DMS153 treated with DMSO at 0.1 percent for 48 hours (cell line): ENCODE measurements at regions not wholly inside any gene's neighbourhood (a gene's known extent, or its start where the extent isn't known, plus 50 kb on each side); places are given as distances from the start of the nearest gene placed in this dataset.
"Not testable (repeated sequence)": the region's sequence is repeated elsewhere in the genome, so short reads cannot be mapped to it uniquely, and the experiment has no call there.

Source experiments
- DNase-seq: peaks from one replicate; lab custom pipeline; 2025; ENCODE audit not compliant: unreplicated experiment; lab: John Stamatoyannopoulos, UW

DNA sequence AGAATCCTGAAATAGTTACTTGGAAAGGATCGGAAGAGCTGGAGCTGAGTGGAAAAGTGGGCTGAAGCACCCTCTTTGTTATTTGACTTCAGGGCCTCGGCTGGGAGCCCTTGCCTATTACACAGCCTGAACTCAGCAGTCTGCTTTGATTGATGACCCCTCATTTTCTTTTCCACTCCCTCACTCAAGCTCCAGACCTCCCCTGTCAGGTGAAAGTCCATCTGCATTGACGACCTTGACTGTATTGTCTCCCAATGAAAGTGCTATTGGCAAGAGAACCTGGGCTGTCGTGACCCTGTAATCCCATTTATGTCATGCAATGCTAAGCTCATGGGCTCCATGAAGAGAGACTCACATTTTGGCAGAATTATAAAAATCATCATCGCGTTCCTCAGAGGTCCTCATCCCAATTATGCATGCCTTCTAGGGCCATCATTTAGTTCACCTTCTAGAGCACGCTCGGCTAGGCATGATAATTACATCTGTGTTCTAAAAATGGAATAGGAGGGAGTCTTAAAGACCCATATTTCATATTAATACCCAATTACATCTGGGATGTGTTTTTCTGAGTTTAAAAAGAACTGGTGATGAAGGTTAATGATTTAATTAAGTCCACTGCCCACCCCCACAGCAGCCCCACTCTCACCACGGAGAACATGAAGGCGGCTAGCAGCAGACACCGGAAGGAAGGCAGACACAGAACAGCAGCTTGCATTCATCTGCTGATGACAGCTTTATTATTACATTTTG is 472.5 kb downstream of the PID1 start:
- DNase-seq = no peak

DNA sequence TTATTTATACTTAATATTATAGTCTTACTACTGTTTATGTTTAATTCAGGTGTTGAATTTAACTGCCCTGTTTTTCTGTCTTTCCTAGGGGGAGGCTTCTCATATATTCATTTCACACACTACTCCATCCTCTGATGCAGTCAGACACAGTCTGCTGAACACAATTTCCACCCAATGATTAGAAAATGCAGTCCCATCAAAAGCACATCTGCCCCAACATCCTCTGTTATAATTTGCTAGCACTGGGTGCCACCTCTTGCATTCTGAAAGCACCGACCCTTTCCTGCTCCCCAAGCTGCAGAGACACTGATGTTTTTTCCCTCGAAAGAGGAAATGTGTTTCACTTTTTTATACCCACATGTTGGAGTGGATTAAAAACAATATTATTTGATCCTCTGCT is 474.7 kb downstream of the PID1 start:
- DNase-seq = no peak

GRCh38 chr2:228793116-228793515 is 478.0 kb downstream of the PID1 start:
- DNase-seq = no peak

DNA sequence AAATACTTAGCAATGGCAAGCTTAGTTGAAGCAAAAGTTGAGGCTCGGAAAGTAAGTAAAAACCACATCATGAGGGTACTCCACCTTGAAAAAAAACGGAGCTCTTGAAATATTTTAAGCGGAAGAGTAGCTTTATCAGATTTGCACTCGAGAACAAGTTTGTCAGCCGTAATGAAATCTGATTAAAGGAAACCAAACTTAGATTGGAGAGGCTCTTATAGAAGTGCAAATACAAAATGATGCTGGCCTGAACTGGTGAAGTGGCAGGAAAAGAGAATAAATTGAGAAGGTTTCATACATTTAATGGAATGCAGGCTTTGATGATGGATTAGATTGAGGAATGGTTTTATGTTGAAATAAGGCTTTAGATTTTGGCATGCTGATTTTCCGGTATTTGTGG is 484.2 kb downstream of the PID1 start:
- no peak for DNase-seq

DNA sequence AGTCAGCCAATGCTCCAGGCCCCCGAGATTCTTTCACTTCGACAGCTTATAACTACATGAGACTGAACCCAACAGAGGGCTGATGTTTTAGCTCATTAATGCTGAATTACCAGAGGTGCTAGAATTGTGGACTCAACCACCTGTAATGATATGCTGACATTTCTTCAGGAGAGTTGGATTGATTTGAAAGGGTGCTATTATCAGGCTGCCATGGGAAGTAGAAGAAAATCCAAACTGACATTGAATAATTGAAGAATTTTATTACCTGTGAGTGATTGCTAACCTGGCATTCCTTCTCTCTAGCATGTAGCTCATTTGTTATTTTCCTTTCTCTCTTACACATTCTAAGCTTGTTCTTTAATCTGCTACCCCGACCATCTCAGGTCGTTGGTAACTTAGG is 488.8 kb downstream of the PID1 start:
- DNase-seq = no peak

DNA sequence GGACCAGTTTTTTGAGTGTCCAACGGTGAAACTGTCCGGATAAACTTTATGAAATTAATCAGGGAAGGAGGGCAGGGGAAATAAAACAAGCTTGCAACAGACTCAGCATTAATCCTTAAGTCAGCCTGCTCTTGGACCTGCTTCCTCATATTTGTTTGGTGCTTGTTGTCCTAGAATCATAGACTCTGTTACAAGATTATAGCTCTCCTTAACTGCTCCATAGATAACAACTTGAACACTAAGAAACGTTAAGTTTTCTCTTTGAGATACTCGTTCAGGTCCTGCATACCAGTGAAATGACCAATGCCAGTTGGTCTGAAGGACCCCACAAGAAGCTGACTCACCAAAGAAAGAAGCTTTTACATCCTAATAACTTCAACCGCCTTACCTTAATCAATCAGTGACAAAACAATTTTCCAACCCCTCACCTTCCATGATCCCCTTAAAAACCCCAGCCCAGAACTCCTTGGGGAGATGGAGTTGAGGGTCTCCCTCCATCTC is 493.2 kb downstream of the PID1 start:
- DNase-seq = no peak

DNA sequence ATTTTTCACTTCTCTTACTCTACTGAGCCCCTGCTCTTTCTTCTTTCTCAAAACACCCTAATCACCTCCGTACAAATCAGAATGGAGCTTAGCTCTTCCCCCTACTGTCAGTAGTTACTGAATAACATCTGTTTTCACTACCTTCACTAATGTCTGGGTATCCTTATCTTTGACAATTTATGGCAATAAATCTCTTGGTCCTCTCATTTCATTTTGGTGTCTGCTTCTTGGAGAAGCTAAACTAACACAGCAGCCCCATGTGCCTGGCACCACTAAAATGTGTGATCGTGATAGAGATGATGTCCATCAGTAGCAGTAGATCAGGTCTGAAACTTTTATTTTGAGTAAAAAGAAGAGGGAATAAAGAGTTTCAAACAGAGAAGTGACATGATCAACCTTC is 496.5 kb downstream of the PID1 start:
- no peak for DNase-seq

DNA sequence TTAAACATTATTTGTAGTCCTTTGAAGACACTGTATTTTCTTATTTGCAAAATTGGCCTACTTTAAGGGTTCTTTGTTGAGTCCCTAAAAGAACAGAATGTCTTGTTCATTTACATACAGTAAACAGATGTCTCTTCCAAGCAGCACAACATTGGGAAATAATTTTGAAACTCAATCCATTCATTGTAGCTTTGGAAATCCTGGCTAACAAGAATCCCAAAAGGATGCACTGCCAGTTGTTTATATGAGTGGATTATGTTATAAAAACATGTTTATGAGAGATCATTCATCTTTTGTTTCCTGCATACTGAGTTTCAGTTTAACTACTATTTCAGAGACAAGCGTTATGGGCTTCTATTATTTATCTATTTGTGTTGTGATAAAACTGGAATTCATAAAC is 499.3 kb downstream of the PID1 start:
- no peak for DNase-seq

DNA sequence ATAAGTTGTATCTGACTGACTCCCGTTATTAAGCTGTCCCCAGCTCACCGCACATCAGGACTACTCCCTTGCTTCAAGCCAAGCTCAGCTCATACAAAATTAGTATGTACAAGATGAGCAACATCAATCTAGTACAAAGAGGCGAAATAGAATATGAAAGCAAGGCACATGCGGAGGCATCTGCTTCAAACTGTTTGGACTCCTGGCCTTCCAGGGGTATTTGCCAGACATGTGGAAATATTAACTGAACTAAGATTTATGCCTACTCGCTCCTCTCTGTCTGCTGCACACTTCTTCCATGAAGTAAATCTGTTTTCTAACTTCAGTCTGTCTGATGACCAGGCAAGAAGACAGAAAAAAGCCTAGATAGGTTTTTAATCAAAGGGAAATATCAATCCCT is 499.8 kb downstream of the PID1 start:
- DNase-seq = no peak

- no peak for DNase-seq
Measured at GRCh38 chr2:228768818-228769217, 502.3 kb downstream of the PID1 start.

GRCh38 chr2:228768141-228768540 is 502.9 kb downstream of the PID1 start:
- not testable (repeated sequence) for DNase-seq

GRCh38 chr2:228767196-228767595 is 503.9 kb downstream of the PID1 start:
- no peak for DNase-seq

DNA sequence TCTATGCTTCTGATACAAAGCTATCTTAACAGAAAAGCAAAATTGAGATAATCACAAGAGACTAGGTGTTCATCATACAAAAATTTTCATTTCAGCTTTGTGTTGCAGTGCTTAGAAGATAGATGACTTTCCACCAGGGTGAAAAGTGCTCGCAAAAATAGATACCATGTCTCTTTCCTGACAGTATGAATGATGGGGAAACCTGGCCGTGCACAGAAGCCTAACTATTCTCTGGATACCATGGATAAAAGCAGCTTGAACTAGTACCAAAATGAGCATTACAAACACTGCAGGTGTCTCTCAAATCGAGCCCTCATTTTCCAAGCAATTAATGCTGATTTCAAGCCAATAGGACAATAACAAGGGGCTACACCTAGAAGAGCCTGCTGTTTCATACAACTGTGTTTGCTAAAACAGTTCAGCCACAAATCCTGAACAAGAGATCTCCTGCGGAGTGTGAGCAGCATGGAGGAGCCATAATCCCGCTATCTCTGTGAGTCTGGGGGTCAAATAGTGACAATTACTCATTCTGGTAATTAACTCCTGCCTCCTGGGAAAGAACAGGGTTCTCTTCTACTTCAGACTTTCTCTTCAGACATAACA is 507.6 kb downstream of the PID1 start:
- DNase-seq = no peak

DNA sequence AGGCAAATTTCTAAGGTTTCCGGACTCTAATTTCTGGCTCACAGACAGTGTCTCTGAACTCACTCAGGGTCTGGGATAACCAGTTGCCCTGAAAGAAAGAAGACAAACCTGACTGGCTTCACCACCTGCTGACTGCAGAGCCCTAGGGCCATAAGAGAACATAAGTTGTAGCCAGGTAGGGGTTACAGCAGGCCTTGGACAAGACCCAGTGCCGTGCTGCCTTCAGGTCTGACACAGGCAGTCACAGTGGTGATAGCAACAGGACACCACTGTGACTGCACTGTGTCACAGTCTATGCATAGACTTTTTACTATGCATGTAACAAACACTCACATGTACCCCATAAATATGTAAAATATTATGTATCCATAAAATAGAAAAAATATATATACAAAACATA is 508.5 kb downstream of the PID1 start:
- no peak for DNase-seq

GRCh38 chr2:228755661-228756060 is 515.4 kb downstream of the PID1 start:
- DNase-seq = not testable (repeated sequence)

GRCh38 chr2:228747483-228747882 is 523.6 kb downstream of the PID1 start:
- DNase-seq = no peak

DNA sequence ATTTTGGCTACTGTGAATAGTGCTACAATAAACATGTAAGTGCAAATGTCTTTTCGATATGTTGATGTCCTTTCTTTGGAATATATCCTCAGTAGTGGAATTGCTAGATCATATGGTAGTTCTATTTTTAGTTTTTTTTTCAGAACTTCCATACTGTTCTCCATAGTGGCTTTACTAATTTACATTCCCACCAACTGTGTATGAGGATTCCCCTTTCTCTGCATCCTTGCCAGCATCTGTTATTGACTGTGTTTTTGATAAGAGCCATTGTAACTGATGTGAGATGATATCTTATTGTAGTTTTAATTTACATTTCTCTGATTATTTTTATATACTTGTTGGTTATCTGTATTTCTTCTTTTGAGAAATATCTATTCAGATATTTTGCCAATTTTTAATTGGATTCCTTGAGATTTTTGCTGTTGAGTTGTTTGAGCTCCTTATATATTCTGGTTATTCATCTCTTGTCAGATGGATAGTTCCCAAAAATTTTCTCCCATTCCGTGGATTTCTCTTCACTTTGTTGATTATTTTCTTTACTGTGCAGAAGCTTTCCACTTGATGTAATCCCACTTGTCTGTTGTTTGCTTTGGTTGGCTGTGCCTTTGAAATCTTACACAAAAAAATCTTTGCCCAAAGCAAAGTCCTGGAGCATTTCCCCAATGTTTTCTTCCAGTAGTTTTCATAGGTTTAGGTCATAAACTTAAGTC is 532.3 kb downstream of the PID1 start:
- DNase-seq = no peak

DNA sequence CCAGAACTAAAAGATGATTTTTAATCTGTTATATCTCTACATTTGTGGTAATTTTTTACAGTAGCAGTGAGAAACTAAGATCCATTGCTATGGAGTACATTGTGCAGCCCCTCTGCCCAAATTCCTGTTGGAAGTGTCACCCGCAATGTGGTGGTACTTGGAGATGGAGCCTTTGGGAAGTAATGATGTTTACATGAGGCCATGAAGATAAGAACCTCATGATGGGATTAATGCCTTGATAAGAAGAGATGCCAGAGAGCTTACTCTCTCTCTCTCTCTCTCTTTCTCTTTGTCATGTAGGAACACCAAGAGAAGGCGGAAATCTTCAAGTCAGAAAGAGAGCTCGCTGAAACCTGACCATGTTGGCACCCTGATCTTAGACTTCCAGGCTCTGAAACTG is 535.4 kb downstream of the PID1 start:
- DNase-seq = no peak

DNA sequence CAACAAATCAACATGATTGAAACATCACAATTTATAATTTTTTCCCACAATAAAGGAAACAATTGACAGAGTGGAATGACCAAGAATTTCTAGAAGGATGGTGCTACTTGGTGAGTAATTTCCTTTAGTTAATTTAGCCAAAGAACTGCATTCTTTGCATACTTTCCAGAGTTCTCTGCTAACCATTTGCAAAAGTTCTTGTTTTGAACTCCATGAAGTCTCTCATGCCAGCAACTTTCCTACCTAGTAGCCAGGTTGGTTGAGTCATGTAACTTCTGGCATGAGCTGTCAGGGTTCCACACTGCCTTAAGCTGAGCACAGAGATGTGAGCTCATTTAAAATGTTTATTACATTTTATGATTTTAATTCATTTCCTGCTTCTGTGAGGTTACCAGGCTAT is 539.6 kb downstream of the PID1 start:
- DNase-seq = no peak

GRCh38 chr2:228728961-228729360 is 542.1 kb downstream of the PID1 start:
- DNase-seq = no peak

DNA sequence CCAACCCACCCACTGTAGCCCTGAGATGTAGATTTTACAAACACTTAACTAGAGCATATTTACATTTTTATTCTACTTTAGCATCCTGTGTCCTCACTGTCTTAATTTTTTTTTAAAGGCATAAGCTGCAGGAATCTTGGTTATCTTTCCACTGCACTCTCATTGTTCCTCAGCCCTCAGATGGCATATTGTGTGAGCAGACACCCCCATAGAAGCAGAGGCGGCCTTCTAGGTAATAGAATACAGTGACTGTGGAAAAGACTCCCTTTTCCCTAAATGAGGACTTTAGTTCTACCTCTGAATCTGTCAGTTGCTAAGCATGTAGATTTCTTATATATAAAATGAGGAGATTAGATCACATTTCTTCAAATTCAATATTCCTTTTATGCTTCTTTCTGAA is 543.5 kb upstream of the SPHKAP start:
- DNase-seq = no peak

GRCh38 chr2:228723599-228723998 is 542.1 kb upstream of the SPHKAP start:
- no peak for DNase-seq
